ENCODE measurements at regions not wholly inside any gene's neighbourhood (a gene's known extent, or its start where the extent isn't known, plus 50 kb on each side); places are given as distances from the start of the nearest gene placed in this dataset.

DNA sequence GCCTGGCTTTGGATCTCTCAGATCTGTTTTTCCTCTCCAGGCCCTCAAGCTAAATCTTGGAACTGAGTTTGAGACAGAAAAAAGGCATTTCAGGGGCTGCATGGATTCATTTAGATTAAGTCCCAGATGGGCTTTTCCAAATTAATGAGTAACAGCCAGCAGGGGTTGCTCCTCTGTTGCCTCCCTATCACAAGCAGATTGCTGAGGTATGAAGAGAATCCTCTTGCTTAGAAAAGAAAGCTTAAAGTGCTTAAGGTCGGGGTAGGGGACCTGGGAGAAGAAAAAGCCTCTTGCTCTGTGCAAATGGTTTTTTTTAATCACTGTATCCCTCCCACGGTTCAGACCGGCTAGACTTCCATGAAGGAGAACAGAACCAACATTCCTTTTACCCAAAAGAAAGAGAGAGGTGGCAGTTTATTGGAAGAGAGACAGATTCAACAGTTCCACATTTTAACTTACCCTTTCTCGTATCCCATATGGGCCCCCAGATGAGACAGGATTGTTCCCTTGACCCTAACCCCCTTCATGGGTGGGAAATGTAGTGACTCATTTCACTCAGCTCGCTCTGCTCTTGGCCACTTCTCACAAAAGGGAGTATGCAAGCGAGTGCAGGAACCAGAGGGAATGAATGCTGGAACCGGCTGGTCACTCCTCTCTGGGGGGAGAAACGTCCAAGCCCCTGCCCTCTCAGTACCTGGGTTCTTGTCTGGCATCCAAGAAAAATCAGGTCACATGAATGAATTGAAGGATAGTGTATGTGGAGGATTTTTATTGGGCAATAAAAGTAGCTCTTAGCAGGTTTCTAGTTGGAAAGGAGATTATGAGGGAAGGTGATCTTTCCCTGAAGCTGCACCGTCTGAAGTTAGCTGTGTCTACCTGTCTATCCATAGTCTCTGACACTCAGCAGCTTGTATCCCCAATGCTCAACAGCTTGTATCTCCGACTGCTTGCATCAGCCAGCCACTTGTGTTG lies 745.2 kb downstream of the SI start:
- no peak for TF ChIP-seq GATA3 (IDR thresholded peaks at IDR 0.05; ENCODE audit: low read depth, low read length)
- no peak for TF ChIP-seq GATA2 (IDR thresholded peaks at IDR 0.05; ENCODE audit: low read depth, low read length)

Data from SH-SY5Y (cell line).